OCI-LY1 (cell line): ENCODE measurements at regions not wholly inside any gene's neighbourhood (a gene's known extent, or its start where the extent isn't known, plus 50 kb on each side); places are given as distances from the start of the nearest gene placed in this dataset.

Source experiments
- H2AFZ ChIP-seq: fragments of 200-600 bp; sonication (generic), shearing (Covaris generic); 2 replicates; pipeline ENCODE4 v1.6.0; 2014; ENCODE audit warnings: antibody characterized with exemption, mild to moderate bottlenecking, low read length
- H3F3A ChIP-seq: fragments of 200-600 bp; sonication (generic), shearing (Covaris generic); 2 replicates; pipeline ENCODE4 v1.6.0; 2014; ENCODE audit warnings: mild to moderate bottlenecking, antibody characterized with exemption, low read length, moderate library complexity; ENCODE audit not compliant: insufficient read depth
- H3K27ac ChIP-seq: fragments of 200-600 bp; sonication (generic); 2 replicates; pipeline ENCODE4 v1.5.1; 2014; ENCODE audit warnings: low read length, mixed run types, mild to moderate bottlenecking, low read depth; ENCODE audit not compliant: poor library complexity, severe bottlenecking
- H3K27me3 ChIP-seq: fragments of 200-600 bp; sonication (generic); 2 replicates; pipeline ENCODE4 v1.6.0; 2014; ENCODE audit warnings: antibody characterized with exemption, mild to moderate bottlenecking, low read length, moderate library complexity; ENCODE audit not compliant: insufficient read depth
- H3K36me3 ChIP-seq: fragments of 200-600 bp; sonication (generic); 2 replicates; pipeline ENCODE4 v1.6.1; 2014; ENCODE audit warnings: mild to moderate bottlenecking, antibody characterized with exemption, low read length, moderate library complexity, mixed read lengths; ENCODE audit not compliant: insufficient read depth
- H3K4me1 ChIP-seq: fragments of 200-600 bp; sonication (generic); 2 replicates; pipeline ENCODE4 v1.5.1; 2014; ENCODE audit warnings: mild to moderate bottlenecking, low read length, moderate library complexity; ENCODE audit not compliant: insufficient read depth, severe bottlenecking
- H3K4me2 ChIP-seq: fragments of 200-600 bp; sonication (generic), shearing (Covaris generic); 2 replicates; pipeline ENCODE4 v1.6.1; 2014; ENCODE audit warnings: low read length
- H3K4me3 ChIP-seq: fragments of 200-600 bp; sonication (generic); 2 replicates; pipeline ENCODE4 v1.5.1; 2014; ENCODE audit warnings: low read length, low read depth, mild to moderate bottlenecking, mixed read lengths; ENCODE audit not compliant: poor library complexity, severe bottlenecking
- H3K79me2 ChIP-seq: fragments of 200-600 bp; shearing (Covaris generic); 2 replicates; pipeline ENCODE4 v1.6.1; 2016; ENCODE audit warnings: mixed run types, low read length, mixed read lengths; ENCODE audit not compliant: insufficient read depth
- H3K9ac ChIP-seq: fragments of 200-600 bp; sonication (generic), shearing (Covaris generic); 2 replicates; pipeline ENCODE4 v1.6.1; 2014; ENCODE audit warnings: mild to moderate bottlenecking, low read length, mixed read lengths
- H3K9me2 ChIP-seq: fragments of 200-600 bp; sonication (generic), shearing (Covaris generic); 2 replicates; pipeline ENCODE4 v1.6.1; 2014; ENCODE audit warnings: low read depth, mild to moderate bottlenecking, low read length, mixed read lengths
- H3K9me3 ChIP-seq: fragments of 200-600 bp; shearing (Covaris generic); 2 replicates; pipeline ENCODE4 v1.6.1; 2014; ENCODE audit warnings: low read length, mixed read lengths
- H4K20me1 ChIP-seq: fragments of 200-600 bp; sonication (generic), shearing (Covaris generic); 2 replicates; pipeline ENCODE4 v1.6.0; 2016; ENCODE audit warnings: mild to moderate bottlenecking, low read length; ENCODE audit not compliant: insufficient read depth
- EZH2 ChIP-seq: fragments of 200-600 bp; sonication (generic), shearing (Covaris generic); IDR thresholded peaks from 2 replicates; pipeline ENCODE4 v1.8.0; 2017; ENCODE audit warnings: borderline replicate concordance, mixed run types, mild to moderate bottlenecking, antibody characterized with exemption, low read length, moderate library complexity, mixed read lengths
- TF ChIP-seq, protein P1 (sequence below): fragments of 200-600 bp; sonication (generic), shearing (Covaris generic); IDR thresholded peaks from 2 replicates; pipeline ENCODE4 v1.5.1; 2017; ENCODE audit warnings: mild to moderate bottlenecking, antibody characterized with exemption, low read length, moderate library complexity, mixed read lengths

- no peak overlapping the region for H2AFZ ChIP-seq
- no peaks in the 10 kb centered on the region for H3K79me2 ChIP-seq
- no peaks in the 10 kb centered on the region for H3K36me3 ChIP-seq
- no peak overlapping the region for H3K4me2 ChIP-seq
- TF ChIP-seq EZH2, result no peak
- TF ChIP-seq, protein P1, sequence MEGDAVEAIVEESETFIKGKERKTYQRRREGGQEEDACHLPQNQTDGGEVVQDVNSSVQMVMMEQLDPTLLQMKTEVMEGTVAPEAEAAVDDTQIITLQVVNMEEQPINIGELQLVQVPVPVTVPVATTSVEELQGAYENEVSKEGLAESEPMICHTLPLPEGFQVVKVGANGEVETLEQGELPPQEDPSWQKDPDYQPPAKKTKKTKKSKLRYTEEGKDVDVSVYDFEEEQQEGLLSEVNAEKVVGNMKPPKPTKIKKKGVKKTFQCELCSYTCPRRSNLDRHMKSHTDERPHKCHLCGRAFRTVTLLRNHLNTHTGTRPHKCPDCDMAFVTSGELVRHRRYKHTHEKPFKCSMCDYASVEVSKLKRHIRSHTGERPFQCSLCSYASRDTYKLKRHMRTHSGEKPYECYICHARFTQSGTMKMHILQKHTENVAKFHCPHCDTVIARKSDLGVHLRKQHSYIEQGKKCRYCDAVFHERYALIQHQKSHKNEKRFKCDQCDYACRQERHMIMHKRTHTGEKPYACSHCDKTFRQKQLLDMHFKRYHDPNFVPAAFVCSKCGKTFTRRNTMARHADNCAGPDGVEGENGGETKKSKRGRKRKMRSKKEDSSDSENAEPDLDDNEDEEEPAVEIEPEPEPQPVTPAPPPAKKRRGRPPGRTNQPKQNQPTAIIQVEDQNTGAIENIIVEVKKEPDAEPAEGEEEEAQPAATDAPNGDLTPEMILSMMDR, result peak; percentile 13; the same call in 1 of the 2 replicates
- no peaks in the 10 kb centered on the region for H3K27me3 ChIP-seq
- H3K27ac ChIP-seq, result no peak overlapping the region
- H4K20me1 ChIP-seq, result no peaks in the 10 kb centered on the region
- H3K4me3 ChIP-seq, result no peak overlapping the region
- H3K9ac ChIP-seq, result no peak overlapping the region
- H3K4me1 ChIP-seq, result peaks cover 1% of the 10 kb centered on the region
- H3K9me2 ChIP-seq, result no peaks in the 10 kb centered on the region
- no peaks in the 10 kb centered on the region for H3F3A ChIP-seq
- H3K9me3 ChIP-seq, result no peaks in the 10 kb centered on the region
Observed at GRCh38 chr12:74646831-74647230, 109.2 kb downstream of the ATXN7L3B start.

DNA sequence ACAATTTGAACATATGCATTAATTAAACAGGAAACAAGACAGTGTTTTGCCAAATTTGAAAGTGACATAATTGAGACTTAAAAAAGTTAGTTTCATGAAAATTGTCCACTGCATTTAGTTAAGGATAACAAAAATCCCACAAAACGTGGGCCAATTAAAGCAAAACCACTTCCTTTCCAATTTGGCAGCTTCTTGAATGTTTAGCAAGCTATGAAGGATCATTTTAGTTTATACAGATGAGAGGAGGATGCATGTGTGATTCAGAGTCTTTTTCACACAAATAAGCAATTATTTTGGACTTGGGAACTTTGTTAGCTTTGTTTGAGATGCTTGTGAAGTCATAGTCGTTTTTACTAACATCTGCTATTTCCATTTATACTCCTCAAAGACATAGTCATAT, 109.6 kb downstream of the ATXN7L3B start:
- no peaks in the 10 kb centered on the region for H3K27me3 ChIP-seq
- no peaks in the 10 kb centered on the region for H3K9me2 ChIP-seq
- no peaks in the 10 kb centered on the region for H4K20me1 ChIP-seq
- no peak overlapping the region for H3K27ac ChIP-seq
- no peaks in the 10 kb centered on the region for H3K4me1 ChIP-seq
- H3K4me2 ChIP-seq, result no peak overlapping the region
- no peak overlapping the region for H3K4me3 ChIP-seq
- no peaks in the 10 kb centered on the region for H3F3A ChIP-seq
- TF ChIP-seq, protein P1, result no peak
- no peak for TF ChIP-seq EZH2
- no peak overlapping the region for H3K9ac ChIP-seq
- no peaks in the 10 kb centered on the region for H3K9me3 ChIP-seq
- no peaks in the 10 kb centered on the region for H3K36me3 ChIP-seq
- H3K79me2 ChIP-seq, result no peaks in the 10 kb centered on the region
- no peak overlapping the region for H2AFZ ChIP-seq

DNA sequence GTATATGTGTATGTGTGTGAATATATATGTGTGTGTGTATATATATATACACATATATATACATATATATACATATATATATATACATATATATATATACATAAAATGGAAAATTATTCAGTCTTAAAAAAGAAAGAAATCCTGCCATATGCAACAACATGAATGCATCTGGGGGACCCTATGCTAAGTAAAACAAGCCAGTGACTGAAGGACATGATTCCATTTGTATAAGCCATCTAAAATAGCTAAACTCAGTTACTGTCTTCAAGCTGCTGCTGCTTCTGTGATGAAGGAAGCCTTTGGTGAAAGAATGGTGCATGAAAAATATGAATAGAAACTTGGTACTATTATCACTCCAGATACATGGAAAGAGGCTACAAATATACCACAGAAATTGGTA, 118.6 kb downstream of the ATXN7L3B start:
- H3K27ac ChIP-seq, result no peak overlapping the region
- H3K4me3 ChIP-seq, result no peak overlapping the region
- no peak overlapping the region for H3K4me2 ChIP-seq
- H4K20me1 ChIP-seq, result no peaks in the 10 kb centered on the region
- H3K36me3 ChIP-seq, result no peaks in the 10 kb centered on the region
- H2AFZ ChIP-seq, result no peak overlapping the region
- H3K9me2 ChIP-seq, result no peaks in the 10 kb centered on the region
- no peaks in the 10 kb centered on the region for H3K27me3 ChIP-seq
- H3K9me3 ChIP-seq, result no peaks in the 10 kb centered on the region
- no peak overlapping the region for H3K9ac ChIP-seq
- H3K4me1 ChIP-seq, result no peaks in the 10 kb centered on the region
- H3F3A ChIP-seq, result no peaks in the 10 kb centered on the region
- no peaks in the 10 kb centered on the region for H3K79me2 ChIP-seq
- TF ChIP-seq, protein P1, result no peak
- TF ChIP-seq EZH2, result no peak
